HCT116 (cell line): ENCODE measurements at regions not wholly inside any gene's neighbourhood (a gene's known extent, or its start where the extent isn't known, plus 50 kb on each side); places are given as distances from the start of the nearest gene placed in this dataset.

Experiments
- ATAC-seq: fragments of 200-7000 bp; cut with Tn5 transposase; 2 replicates; pipeline ENCODE4 v1.9.1; 2020; ENCODE audit warnings: mild to moderate bottlenecking, moderate library complexity
- BruUV-seq: library from RNA; stranded (reverse); fragments of 400-500 nt; replicated peaks from 2 replicates; lab custom pipeline; 2021; lab: Mats Ljungman, UMichigan
- CTCF ChIA-PET: fragments of 300-600 bp; sonication (Branson Sonifier 250); formaldehyde crosslinking; loops from one replicate; lab custom pipeline; 2021; ENCODE audit warnings: antibody characterized with exemption; lab: Charles Lee
- POLR2A ChIA-PET: fragments of 300-600, 350-600 bp; sonication (Branson Sonifier 250); formaldehyde crosslinking; loops from one replicate; lab custom pipeline; 2021; ENCODE audit warnings: antibody characterized with exemption; lab: Charles Lee
- RAD21 ChIA-PET, 2 experiments: fragments of 300-600 bp; sonication (Branson Sonifier 250); formaldehyde crosslinking; loops; one replicate each; lab custom pipeline; 2023; ENCODE audit warnings: low total read pairs in 2 of 2; ENCODE audit not compliant: uncharacterized antibody in 2 of 2, unreplicated experiment in 2 of 2, low non-redundant PET in 1 of 2; lab: Charles Lee
- DNase-seq: peaks from one replicate; pipeline ENCODE4 v3.0.0-alpha.2; 2010; ENCODE audit warnings: low read depth, low spot score
- H2AFZ ChIP-seq: fragments of 200-600 bp; shearing (Covaris generic), sonication (generic); 2 replicates; pipeline ENCODE4 v1.6.1; 2017; ENCODE audit warnings: low read depth, mixed run types, mixed read lengths, antibody characterized with exemption, low read length; ENCODE audit not compliant: poor library complexity, severe bottlenecking
- H3K27ac ChIP-seq: 2 replicates; pipeline ENCODE4 v1.5.1; 2012; ENCODE audit warnings: low read depth, low read length
- H3K27me3 ChIP-seq: fragments of 200-600 bp; sonication (generic); 2 replicates; pipeline ENCODE4 v1.6.1; 2016; ENCODE audit warnings: mixed run types, low read length, mixed read lengths; ENCODE audit not compliant: insufficient read depth
- H3K36me3 ChIP-seq, 2 experiments: fragments of 200-500 bp in 1 of 2; fragments of 200-600 bp in 1 of 2; sonication (Bioruptor generic) in 1 of 2; sonication (generic) in 1 of 2; 2 replicates each; pipeline versions ENCODE4 v1.5.1 to v1.6.1; 2014 to 2016; ENCODE audit warnings: low read length in 2 of 2, inconsistent platforms in 1 of 2, mixed read lengths in 1 of 2, mixed run types in 1 of 2; ENCODE audit not compliant: insufficient read depth in 2 of 2, control insufficient read depth in 1 of 2
- H3K4me1 ChIP-seq, 2 experiments: fragments of 200-600 bp in 1 of 2; sonication (generic) in 1 of 2; 2 replicates each; pipeline versions ENCODE4 v1.5.1 to v1.6.1; 2012 to 2017; ENCODE audit warnings: low read length in 2 of 2, inconsistent platforms in 1 of 2, mild to moderate bottlenecking in 1 of 2, mixed read lengths in 1 of 2, mixed run types in 1 of 2, moderate library complexity in 1 of 2; ENCODE audit not compliant: insufficient read depth in 2 of 2, control insufficient read depth in 1 of 2
- H3K4me2 ChIP-seq: fragments of 200-600 bp; sonication (generic); 2 replicates; pipeline ENCODE4 v1.6.1; 2017; ENCODE audit warnings: mixed run types, low read length, mixed read lengths
- H3K4me3 ChIP-seq, 2 experiments: fragments of 200-600 bp in 1 of 2; sonication (generic) in 1 of 2; replicated peaks in 1 of 2; 2 replicates each; pipeline ENCODE4 v1.5.1; 2011 to 2016; ENCODE audit warnings: low read length in 2 of 2, control low read depth in 1 of 2, low read depth in 1 of 2, mild to moderate bottlenecking in 1 of 2, mixed read lengths in 1 of 2, mixed run types in 1 of 2
- H3K79me2 ChIP-seq: fragments of 200-600 bp; sonication (generic); 2 replicates; pipeline ENCODE4 v1.6.1; 2017; ENCODE audit warnings: mild to moderate bottlenecking, mixed run types, low read length, moderate library complexity, mixed read lengths; ENCODE audit not compliant: insufficient read depth
- H3K9ac ChIP-seq: fragments of 200-600 bp; sonication (generic); 2 replicates; pipeline ENCODE4 v1.6.1; 2016; ENCODE audit warnings: low read length, mixed read lengths
- H3K9me2 ChIP-seq: fragments of 200-600 bp; sonication (generic), shearing (Covaris generic); 2 replicates; pipeline ENCODE4 v1.6.1; 2017; ENCODE audit warnings: mixed run types, mild to moderate bottlenecking, moderate library complexity; ENCODE audit not compliant: insufficient read depth
- H3K9me3 ChIP-seq, 2 experiments: fragments of 200-500 bp in 1 of 2; fragments of 200-600 bp in 1 of 2; sonication (Bioruptor generic) in 1 of 2; sonication (generic) in 1 of 2; 2 replicates each; pipeline ENCODE4 v1.6.1; 2014 to 2017; ENCODE audit warnings: low read length in 2 of 2, mixed read lengths in 2 of 2, inconsistent platforms in 1 of 2, low read depth in 1 of 2, mild to moderate bottlenecking in 1 of 2, mixed run types in 1 of 2, moderate library complexity in 1 of 2; ENCODE audit not compliant: control insufficient read depth in 1 of 2, insufficient read depth in 1 of 2
- H4K20me1 ChIP-seq: fragments of 200-600 bp; sonication (generic), shearing (Covaris generic); 2 replicates; pipeline ENCODE4 v1.6.1; 2017; ENCODE audit warnings: mixed run types, mild to moderate bottlenecking, moderate library complexity; ENCODE audit not compliant: insufficient read depth
- CBX3 ChIP-seq: IDR thresholded peaks from 2 replicates; pipeline ENCODE4 v1.6.1; 2012; ENCODE audit warnings: low read depth
- CEBPB ChIP-seq: IDR thresholded peaks from 2 replicates; pipeline ENCODE4 v1.6.1; 2012; ENCODE audit warnings: low read depth
- EGR1 ChIP-seq: IDR thresholded peaks from 2 replicates; pipeline ENCODE4 v1.6.1; 2012; ENCODE audit warnings: low read depth
- ELF1 ChIP-seq: IDR thresholded peaks from 2 replicates; pipeline ENCODE4 v1.6.1; 2012; ENCODE audit warnings: low read depth, borderline replicate concordance
- EZH2phosphoT487 ChIP-seq: fragments of 200-600 bp; IDR thresholded peaks from 2 replicates; pipeline ENCODE4 v1.6.1; 2018; ENCODE audit warnings: antibody characterized with exemption, borderline replicate concordance
- FOSL1 ChIP-seq: IDR thresholded peaks from 2 replicates; pipeline ENCODE4 v1.6.1; 2012; ENCODE audit warnings: low read depth
- POLR2AphosphoS5 ChIP-seq: IDR thresholded peaks from 2 replicates; pipeline ENCODE4 v1.6.1; 2011; ENCODE audit warnings: mild to moderate bottlenecking, low read depth, low read length, moderate library complexity
- RAD21 ChIP-seq: IDR thresholded peaks from 2 replicates; pipeline ENCODE4 v1.6.1; 2012; ENCODE audit warnings: low read depth, mild to moderate bottlenecking
- SP1 ChIP-seq: IDR thresholded peaks from 2 replicates; pipeline ENCODE4 v1.6.1; 2012; ENCODE audit warnings: low read depth
- ZFX ChIP-seq: fragments of 450-650 bp; IDR thresholded peaks from 2 replicates; pipeline ENCODE4 v1.6.1; 2017
- ZNF274 ChIP-seq: fragments of 200-500 bp; sonication (Bioruptor generic); IDR thresholded peaks from 2 replicates; pipeline ENCODE4 v1.6.1; 2014; ENCODE audit warnings: mild to moderate bottlenecking, low read depth, low read length, inconsistent platforms
- intact Hi-C: fragments of 100-400 bp; cut with micrococcal nuclease; formaldehyde crosslinking; loops from 2 replicates; pipeline ENCODE4 v1.10.0; 2022
- TF ChIP-seq, protein P1 (sequence below): IDR thresholded peaks from 2 replicates; pipeline ENCODE4 v1.6.1; 2012; ENCODE audit warnings: low read depth
- TF ChIP-seq, protein P2 (sequence below): IDR thresholded peaks from 2 replicates; pipeline ENCODE4 v1.6.1; 2012
- TF ChIP-seq, protein P3 (sequence below): IDR thresholded peaks from 2 replicates; pipeline ENCODE4 v1.6.1; 2011; ENCODE audit warnings: mild to moderate bottlenecking, low read length, moderate library complexity; ENCODE audit not compliant: insufficient replicate concordance; ENCODE audit errors: extremely low read depth
- TF ChIP-seq, protein P4 (sequence below): IDR thresholded peaks from 2 replicates; pipeline ENCODE4 v1.6.1; 2012

DNA sequence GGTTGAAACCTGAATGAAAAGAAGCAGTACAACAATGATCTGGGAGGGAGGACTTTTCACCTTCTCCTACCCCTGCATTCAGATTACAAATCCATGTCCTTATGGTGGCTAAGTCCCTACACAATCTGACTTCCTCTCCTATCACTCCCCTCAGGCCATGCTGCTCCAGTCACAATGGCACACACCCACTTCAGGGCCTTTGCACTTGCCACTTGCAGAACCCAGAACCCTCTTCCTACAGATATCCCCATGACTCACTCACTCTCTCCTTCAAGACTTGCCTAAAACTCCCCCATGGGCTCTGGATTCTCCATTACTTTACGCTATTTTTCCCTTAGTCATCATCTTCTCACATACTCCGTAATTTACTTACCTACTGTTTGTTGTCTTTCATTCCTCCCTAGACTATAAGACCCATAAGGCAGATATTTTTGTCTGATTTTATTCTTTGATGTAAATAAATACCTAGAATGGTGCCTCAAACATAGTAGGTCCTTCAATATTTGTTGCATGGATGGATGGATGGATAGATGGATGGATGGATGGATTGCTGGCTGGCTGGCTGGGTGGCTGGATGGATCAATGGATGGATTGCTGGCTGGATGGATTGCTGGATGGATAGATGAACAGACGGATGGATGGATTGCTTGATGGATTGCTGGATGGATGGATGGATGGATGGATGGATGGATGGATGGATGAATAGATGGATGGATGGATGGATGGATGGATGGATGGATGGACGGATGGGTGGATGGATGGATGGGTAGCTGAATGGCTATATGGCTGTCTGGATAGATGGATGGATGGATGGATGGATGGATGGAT is 94.7 kb upstream of the NAV2 start:
- RAD21 ChIA-PET = no interaction called here
- no peak for ATAC-seq
- no peak overlapping the region for H3K4me2 ChIP-seq
- no peaks in the 10 kb centered on the region for H3K9me2 ChIP-seq
- H3K4me3 ChIP-seq = no peak overlapping the region
- H3K9ac ChIP-seq = no peak overlapping the region
- no TSS peak for BruUV-seq
- H2AFZ ChIP-seq = no peak overlapping the region
- no peaks in the 10 kb centered on the region for H3K36me3 ChIP-seq
- POLR2A ChIA-PET = no interaction called here
- no peak for DNase-seq
- CTCF ChIA-PET = no interaction called here
- H4K20me1 ChIP-seq = no peaks in the 10 kb centered on the region
- no peaks in the 10 kb centered on the region for H3K9me3 ChIP-seq
- no peak for TF ChIP-seq EZH2phosphoT487
- TF ChIP-seq, protein P1, sequence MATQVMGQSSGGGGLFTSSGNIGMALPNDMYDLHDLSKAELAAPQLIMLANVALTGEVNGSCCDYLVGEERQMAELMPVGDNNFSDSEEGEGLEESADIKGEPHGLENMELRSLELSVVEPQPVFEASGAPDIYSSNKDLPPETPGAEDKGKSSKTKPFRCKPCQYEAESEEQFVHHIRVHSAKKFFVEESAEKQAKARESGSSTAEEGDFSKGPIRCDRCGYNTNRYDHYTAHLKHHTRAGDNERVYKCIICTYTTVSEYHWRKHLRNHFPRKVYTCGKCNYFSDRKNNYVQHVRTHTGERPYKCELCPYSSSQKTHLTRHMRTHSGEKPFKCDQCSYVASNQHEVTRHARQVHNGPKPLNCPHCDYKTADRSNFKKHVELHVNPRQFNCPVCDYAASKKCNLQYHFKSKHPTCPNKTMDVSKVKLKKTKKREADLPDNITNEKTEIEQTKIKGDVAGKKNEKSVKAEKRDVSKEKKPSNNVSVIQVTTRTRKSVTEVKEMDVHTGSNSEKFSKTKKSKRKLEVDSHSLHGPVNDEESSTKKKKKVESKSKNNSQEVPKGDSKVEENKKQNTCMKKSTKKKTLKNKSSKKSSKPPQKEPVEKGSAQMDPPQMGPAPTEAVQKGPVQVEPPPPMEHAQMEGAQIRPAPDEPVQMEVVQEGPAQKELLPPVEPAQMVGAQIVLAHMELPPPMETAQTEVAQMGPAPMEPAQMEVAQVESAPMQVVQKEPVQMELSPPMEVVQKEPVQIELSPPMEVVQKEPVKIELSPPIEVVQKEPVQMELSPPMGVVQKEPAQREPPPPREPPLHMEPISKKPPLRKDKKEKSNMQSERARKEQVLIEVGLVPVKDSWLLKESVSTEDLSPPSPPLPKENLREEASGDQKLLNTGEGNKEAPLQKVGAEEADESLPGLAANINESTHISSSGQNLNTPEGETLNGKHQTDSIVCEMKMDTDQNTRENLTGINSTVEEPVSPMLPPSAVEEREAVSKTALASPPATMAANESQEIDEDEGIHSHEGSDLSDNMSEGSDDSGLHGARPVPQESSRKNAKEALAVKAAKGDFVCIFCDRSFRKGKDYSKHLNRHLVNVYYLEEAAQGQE = no peak
- no peak for TF ChIP-seq CBX3
- no peak for TF ChIP-seq RAD21
- TF ChIP-seq, protein P2, sequence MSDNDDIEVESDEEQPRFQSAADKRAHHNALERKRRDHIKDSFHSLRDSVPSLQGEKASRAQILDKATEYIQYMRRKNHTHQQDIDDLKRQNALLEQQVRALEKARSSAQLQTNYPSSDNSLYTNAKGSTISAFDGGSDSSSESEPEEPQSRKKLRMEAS = no peak
- no peak for TF ChIP-seq SP1
- TF ChIP-seq, protein P3, sequence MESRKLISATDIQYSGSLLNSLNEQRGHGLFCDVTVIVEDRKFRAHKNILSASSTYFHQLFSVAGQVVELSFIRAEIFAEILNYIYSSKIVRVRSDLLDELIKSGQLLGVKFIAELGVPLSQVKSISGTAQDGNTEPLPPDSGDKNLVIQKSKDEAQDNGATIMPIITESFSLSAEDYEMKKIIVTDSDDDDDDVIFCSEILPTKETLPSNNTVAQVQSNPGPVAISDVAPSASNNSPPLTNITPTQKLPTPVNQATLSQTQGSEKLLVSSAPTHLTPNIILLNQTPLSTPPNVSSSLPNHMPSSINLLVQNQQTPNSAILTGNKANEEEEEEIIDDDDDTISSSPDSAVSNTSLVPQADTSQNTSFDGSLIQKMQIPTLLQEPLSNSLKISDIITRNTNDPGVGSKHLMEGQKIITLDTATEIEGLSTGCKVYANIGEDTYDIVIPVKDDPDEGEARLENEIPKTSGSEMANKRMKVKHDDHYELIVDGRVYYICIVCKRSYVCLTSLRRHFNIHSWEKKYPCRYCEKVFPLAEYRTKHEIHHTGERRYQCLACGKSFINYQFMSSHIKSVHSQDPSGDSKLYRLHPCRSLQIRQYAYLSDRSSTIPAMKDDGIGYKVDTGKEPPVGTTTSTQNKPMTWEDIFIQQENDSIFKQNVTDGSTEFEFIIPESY = no peak
- TF ChIP-seq ZNF274 = no peak
- no peak for TF ChIP-seq EGR1
- TF ChIP-seq CEBPB = no peak
- TF ChIP-seq FOSL1 = no peak
- TF ChIP-seq POLR2AphosphoS5 = no peak
- TF ChIP-seq ELF1 = no peak
- TF ChIP-seq ZFX = no peak
- TF ChIP-seq, protein P4, sequence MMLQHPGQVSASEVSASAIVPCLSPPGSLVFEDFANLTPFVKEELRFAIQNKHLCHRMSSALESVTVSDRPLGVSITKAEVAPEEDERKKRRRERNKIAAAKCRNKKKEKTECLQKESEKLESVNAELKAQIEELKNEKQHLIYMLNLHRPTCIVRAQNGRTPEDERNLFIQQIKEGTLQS = no peak
- H3K4me1 ChIP-seq = no peaks in the 10 kb centered on the region
- no peak overlapping the region for H3K27ac ChIP-seq
- H3K27me3 ChIP-seq = no peaks in the 10 kb centered on the region
- H3K79me2 ChIP-seq = no peaks in the 10 kb centered on the region
- intact Hi-C loops = no loop called here
